HL-60 (cell line): ENCODE measurements at regions not wholly inside any gene's neighbourhood (a gene's known extent, or its start where the extent isn't known, plus 50 kb on each side); places are given as distances from the start of the nearest gene placed in this dataset.
"Not testable (repeated sequence)": the region's sequence is repeated elsewhere in the genome, so short reads cannot be mapped to it uniquely, and the experiment has no call there.

Experiments
- DNase-seq, 2 experiments: peaks; one replicate each; pipeline ENCODE4 v3.0.0-alpha.2; 2010 to 2020; ENCODE audit warnings: low read depth in 1 of 2, low spot score in 1 of 2
- H3K27ac ChIP-seq: fragments of 250-450 bp; sonication (Bioruptor Pico); replicated peaks from 2 replicates; pipeline ENCODE4 v1.5.1; 2020; ENCODE audit warnings: mild to moderate bottlenecking, moderate library complexity
- H3K27me3 ChIP-seq: fragments of 250-450 bp; sonication (Bioruptor Pico); 2 replicates; pipeline ENCODE4 v1.5.1; 2021; ENCODE audit warnings: mild to moderate bottlenecking, moderate library complexity; ENCODE audit not compliant: insufficient read depth, poor library complexity, severe bottlenecking
- H3K4me3 ChIP-seq: replicated peaks from 2 replicates; pipeline ENCODE4 v1.5.1; 2011; ENCODE audit warnings: mild to moderate bottlenecking, control low read depth, low read length; ENCODE audit not compliant: insufficient read depth
- GABPA ChIP-seq: IDR thresholded peaks from 2 replicates; pipeline ENCODE4 v1.6.1; 2012; ENCODE audit warnings: low read depth
- POLR2AphosphoS5 ChIP-seq: IDR thresholded peaks from 2 replicates; pipeline ENCODE4 v1.6.1; 2012; ENCODE audit warnings: low read depth
- SPI1 ChIP-seq: IDR thresholded peaks from 2 replicates; pipeline ENCODE4 v1.6.1; 2012; ENCODE audit warnings: low read depth, mild to moderate bottlenecking, borderline replicate concordance
- TF ChIP-seq, protein P1 (sequence below): IDR thresholded peaks from 2 replicates; pipeline ENCODE4 v1.6.1; 2012; ENCODE audit warnings: low read depth; ENCODE audit not compliant: insufficient replicate concordance
- TF ChIP-seq, protein P2 (sequence below): IDR thresholded peaks from one replicate; pipeline ENCODE4 v1.5.1; 2011; ENCODE audit warnings: low read length, control low read depth, inconsistent platforms; ENCODE audit not compliant: insufficient read depth

GRCh38 chr7:125820495-125820894, 890.9 kb upstream of the POT1 start:
- Histone ChIP-seq H3K4me3 (no peak overlapping the region), H3K27ac (no peak overlapping the region), H3K27me3 (no peaks in the 10 kb centered on the region)
- TF ChIP-seq, protein P1, sequence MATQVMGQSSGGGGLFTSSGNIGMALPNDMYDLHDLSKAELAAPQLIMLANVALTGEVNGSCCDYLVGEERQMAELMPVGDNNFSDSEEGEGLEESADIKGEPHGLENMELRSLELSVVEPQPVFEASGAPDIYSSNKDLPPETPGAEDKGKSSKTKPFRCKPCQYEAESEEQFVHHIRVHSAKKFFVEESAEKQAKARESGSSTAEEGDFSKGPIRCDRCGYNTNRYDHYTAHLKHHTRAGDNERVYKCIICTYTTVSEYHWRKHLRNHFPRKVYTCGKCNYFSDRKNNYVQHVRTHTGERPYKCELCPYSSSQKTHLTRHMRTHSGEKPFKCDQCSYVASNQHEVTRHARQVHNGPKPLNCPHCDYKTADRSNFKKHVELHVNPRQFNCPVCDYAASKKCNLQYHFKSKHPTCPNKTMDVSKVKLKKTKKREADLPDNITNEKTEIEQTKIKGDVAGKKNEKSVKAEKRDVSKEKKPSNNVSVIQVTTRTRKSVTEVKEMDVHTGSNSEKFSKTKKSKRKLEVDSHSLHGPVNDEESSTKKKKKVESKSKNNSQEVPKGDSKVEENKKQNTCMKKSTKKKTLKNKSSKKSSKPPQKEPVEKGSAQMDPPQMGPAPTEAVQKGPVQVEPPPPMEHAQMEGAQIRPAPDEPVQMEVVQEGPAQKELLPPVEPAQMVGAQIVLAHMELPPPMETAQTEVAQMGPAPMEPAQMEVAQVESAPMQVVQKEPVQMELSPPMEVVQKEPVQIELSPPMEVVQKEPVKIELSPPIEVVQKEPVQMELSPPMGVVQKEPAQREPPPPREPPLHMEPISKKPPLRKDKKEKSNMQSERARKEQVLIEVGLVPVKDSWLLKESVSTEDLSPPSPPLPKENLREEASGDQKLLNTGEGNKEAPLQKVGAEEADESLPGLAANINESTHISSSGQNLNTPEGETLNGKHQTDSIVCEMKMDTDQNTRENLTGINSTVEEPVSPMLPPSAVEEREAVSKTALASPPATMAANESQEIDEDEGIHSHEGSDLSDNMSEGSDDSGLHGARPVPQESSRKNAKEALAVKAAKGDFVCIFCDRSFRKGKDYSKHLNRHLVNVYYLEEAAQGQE = no peak
- no peak for TF ChIP-seq POLR2AphosphoS5
- TF ChIP-seq GABPA = no peak
- TF ChIP-seq, protein P2, sequence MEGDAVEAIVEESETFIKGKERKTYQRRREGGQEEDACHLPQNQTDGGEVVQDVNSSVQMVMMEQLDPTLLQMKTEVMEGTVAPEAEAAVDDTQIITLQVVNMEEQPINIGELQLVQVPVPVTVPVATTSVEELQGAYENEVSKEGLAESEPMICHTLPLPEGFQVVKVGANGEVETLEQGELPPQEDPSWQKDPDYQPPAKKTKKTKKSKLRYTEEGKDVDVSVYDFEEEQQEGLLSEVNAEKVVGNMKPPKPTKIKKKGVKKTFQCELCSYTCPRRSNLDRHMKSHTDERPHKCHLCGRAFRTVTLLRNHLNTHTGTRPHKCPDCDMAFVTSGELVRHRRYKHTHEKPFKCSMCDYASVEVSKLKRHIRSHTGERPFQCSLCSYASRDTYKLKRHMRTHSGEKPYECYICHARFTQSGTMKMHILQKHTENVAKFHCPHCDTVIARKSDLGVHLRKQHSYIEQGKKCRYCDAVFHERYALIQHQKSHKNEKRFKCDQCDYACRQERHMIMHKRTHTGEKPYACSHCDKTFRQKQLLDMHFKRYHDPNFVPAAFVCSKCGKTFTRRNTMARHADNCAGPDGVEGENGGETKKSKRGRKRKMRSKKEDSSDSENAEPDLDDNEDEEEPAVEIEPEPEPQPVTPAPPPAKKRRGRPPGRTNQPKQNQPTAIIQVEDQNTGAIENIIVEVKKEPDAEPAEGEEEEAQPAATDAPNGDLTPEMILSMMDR = no peak
- no peak for TF ChIP-seq SPI1
- no peak for DNase-seq

DNA sequence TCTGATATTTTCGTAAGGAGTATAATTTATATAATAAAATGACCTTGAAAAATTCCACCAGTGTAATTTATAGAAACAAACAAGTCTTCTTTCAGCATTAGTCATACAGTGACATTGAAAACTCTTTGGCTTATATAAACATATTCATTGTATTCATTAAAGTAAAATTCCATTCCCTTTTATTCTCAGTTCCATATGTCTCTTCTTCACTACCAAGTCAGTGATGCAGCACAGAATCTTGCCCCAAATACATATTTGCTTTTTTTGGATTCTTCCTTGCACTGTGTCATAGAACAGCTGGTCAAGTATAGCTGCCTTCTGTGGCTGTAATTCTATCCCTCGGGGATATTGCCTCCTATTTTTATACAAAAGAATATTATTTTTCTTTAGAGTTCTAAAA, 884.5 kb upstream of the POT1 start:
- no peak for DNase-seq
- no peaks in the 10 kb centered on the region for H3K27me3 ChIP-seq
- H3K4me3 ChIP-seq = no peak overlapping the region
- no peak overlapping the region for H3K27ac ChIP-seq
- TF ChIP-seq, protein P1 = no peak
- TF ChIP-seq SPI1 (no peak), GABPA (no peak), POLR2AphosphoS5 (no peak)
- TF ChIP-seq, protein P2 = no peak

DNA sequence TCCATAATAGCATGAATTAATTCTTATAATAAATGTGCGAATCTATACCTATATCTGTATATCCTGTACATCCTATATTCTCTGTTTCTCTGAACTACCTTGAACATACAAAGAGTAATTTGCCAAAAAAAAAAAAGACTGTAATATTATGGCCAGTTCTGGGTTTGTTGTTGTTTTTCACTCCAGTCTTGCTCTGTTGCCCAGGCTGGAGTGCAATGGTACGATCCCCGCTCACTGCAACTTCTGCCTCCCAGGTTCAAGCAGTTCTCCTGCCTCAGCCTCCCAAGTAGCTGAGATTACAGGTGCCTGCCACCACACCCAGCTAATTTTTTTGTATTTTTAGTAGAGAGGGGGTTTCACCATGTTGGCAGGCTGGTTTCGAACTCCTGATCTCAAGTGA, 876.9 kb upstream of the POT1 start:
- not testable (repeated sequence) for DNase-seq, H3K27ac ChIP-seq, H3K4me3 ChIP-seq, H3K27me3 ChIP-seq

- TF ChIP-seq POLR2AphosphoS5 (no peak), SPI1 (no peak), GABPA (no peak)
- TF ChIP-seq, protein P2 = no peak
- TF ChIP-seq, protein P1 = no peak
Observed at GRCh38 chr7:125804273-125804672, 874.6 kb upstream of the POT1 start.

More at GRCh38 chr7:125804273-125804672, 874.6 kb upstream of the POT1 start:
- no peak overlapping the region for H3K4me3 ChIP-seq
- no peak overlapping the region for H3K27ac ChIP-seq
- DNase-seq = no peak
- H3K27me3 ChIP-seq = no peaks in the 10 kb centered on the region
